ENCODE measurements at regions not wholly inside any gene's neighbourhood (a gene's known extent, or its start where the extent isn't known, plus 50 kb on each side); places are given as distances from the start of the nearest gene placed in this dataset.

DNA sequence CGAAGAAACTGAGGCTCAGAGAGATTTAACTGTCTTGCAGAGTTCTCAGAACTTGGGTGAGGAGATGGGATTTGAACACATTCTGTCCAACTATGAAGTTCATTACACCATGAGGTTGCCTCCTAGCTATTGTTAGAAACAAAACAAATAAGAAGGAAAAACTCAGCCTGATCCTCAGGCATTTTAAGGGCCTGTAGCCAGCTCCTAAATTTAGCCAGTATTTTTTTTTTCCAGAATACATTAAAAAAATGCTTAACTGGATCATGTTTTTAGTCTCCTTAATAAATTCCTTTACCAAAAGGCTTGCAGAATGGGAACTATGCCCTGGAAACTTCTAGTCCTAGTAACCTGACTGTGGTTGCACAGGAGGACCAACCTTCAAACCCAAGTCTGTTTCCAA is 212.0 kb downstream of the CSNK2A3 start:
- H3K4me3 ChIP-seq (ENCODE audit: low read depth, poor library complexity, severe bottlenecking): no peak overlapping the region
- 57% methylated on average over 1 of the region's 1 CpG for WGBS, 2 donors
- DNase-seq (ENCODE audit: low spot score in 2 of 2): no peak
- intact Hi-C loops (cut with DNase I; ENCODE audit: low total_unique reads): no loop called here
- TF ChIP-seq, protein P1, sequence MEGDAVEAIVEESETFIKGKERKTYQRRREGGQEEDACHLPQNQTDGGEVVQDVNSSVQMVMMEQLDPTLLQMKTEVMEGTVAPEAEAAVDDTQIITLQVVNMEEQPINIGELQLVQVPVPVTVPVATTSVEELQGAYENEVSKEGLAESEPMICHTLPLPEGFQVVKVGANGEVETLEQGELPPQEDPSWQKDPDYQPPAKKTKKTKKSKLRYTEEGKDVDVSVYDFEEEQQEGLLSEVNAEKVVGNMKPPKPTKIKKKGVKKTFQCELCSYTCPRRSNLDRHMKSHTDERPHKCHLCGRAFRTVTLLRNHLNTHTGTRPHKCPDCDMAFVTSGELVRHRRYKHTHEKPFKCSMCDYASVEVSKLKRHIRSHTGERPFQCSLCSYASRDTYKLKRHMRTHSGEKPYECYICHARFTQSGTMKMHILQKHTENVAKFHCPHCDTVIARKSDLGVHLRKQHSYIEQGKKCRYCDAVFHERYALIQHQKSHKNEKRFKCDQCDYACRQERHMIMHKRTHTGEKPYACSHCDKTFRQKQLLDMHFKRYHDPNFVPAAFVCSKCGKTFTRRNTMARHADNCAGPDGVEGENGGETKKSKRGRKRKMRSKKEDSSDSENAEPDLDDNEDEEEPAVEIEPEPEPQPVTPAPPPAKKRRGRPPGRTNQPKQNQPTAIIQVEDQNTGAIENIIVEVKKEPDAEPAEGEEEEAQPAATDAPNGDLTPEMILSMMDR (IDR thresholded peaks at IDR 0.05): no peak
- no peak for TF ChIP-seq POLR2A (IDR thresholded peaks at IDR 0.05)

DNA sequence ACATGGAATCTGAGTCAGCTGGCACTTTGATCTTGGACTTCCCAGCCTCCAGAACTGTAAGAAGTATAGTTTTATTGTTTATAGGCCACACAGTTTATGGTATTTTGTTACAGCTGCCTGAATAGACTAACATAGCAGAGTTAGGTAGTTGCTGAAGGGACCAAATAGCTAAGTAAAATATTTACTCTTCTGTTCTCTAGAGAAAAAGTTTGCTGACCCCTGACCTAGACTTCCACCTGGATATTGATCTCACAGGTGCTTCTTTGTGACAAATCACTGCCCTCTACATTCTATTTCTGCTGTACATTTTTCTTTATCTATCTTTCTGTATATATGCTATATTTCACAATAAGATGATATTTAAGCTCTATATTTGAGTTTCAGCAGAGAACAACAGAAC is 212.5 kb downstream of the CSNK2A3 start:
- intact Hi-C loops (cut with DNase I; ENCODE audit: low total_unique reads): no loop called here
- H3K4me3 ChIP-seq (ENCODE audit: low read depth, poor library complexity, severe bottlenecking): no peak overlapping the region
- DNase-seq (ENCODE audit: low spot score in 2 of 2): no peak
- TF ChIP-seq, protein P1 (IDR thresholded peaks at IDR 0.05): no peak
- no peak for TF ChIP-seq POLR2A (IDR thresholded peaks at IDR 0.05)

DNA sequence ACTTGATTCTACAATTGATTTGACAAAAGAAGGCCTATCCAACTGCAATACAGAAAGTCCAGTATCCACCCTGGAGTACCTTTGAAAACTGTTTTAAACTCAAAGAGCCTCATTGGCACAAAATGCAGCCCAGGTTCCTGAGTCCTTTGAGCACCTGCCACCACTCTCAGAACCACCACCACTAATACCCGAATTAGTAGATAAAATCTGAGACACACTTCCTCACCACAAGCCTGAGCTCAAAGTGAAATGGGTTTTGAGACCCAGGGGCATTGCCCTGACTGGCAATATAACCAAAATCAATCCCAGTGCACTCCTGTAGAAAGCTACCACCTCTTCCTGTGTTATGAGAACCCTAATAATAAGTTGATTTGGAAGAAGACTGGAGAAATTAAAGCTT is 215.7 kb downstream of the CSNK2A3 start:
- 60 to 73% methylated on average over 1 of the region's 1 CpG for WGBS, 2 donors
- intact Hi-C loops (cut with DNase I; ENCODE audit: low total_unique reads): no loop called here
- TF ChIP-seq POLR2A (IDR thresholded peaks at IDR 0.05): no peak
- TF ChIP-seq, protein P1 (IDR thresholded peaks at IDR 0.05): no peak
- no peak overlapping the region for H3K4me3 ChIP-seq (ENCODE audit: low read depth, poor library complexity, severe bottlenecking)
- DNase-seq (ENCODE audit: low spot score in 2 of 2): no peak

DNA sequence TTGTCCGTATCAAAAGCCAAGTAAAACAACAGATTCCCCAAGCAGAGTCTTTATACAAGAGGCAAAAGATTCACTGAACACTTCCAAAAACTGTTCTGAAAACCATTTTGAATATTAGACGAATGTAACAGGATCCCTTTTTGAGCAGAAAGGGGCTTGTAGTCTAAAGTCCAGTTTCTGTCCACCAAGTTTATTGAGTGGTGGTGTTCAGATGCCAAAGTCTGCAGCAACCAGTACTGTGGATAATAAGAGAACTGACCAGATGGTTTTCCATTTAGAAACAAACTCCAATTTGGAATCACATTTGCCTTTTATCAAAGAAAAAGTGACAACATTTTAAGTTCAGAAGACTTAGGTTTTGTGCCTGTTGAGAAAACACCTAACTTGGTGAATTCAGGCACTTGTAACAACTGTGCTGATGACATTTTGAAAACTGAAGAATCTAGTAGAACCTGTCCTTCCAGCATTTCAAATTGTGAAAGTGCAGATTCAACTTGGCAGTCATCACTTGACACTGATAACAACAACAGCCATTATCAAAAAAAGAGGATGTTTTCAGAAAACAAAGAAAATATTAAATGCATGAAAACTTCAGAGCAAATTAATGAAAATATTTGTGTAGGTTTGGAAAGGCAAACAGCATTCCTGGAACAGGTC is 217.1 kb downstream of the CSNK2A3 start:
- H3K4me3 ChIP-seq (ENCODE audit: low read depth, poor library complexity, severe bottlenecking): no peak overlapping the region
- TF ChIP-seq, protein P1 (IDR thresholded peaks at IDR 0.05): no peak
- no peak for TF ChIP-seq POLR2A (IDR thresholded peaks at IDR 0.05)
- intact Hi-C loops (cut with DNase I; ENCODE audit: low total_unique reads): no loop called here
- 44 to 45% methylated on average over 2 of the region's 2 CpGs for WGBS, 2 donors
- DNase-seq (ENCODE audit: low spot score in 2 of 2): no peak

- TF ChIP-seq, protein P1 (IDR thresholded peaks at IDR 0.05): no peak
- TF ChIP-seq POLR2A (IDR thresholded peaks at IDR 0.05): no peak
- H3K4me3 ChIP-seq (ENCODE audit: low read depth, poor library complexity, severe bottlenecking): no peak overlapping the region
- WGBS, 2 donors: 100% methylated on average over 1 of the region's 1 CpG
- intact Hi-C loops (cut with DNase I; ENCODE audit: low total_unique reads): no loop called here
- DNase-seq (ENCODE audit: low spot score in 2 of 2): no peak
These were observed 223.9 kb downstream of the CSNK2A3 start for GRCh38 chr11:11129118-11129517.

- no peak for TF ChIP-seq POLR2A (IDR thresholded peaks at IDR 0.05)
- TF ChIP-seq, protein P1 (IDR thresholded peaks at IDR 0.05): no peak
- intact Hi-C loops (cut with DNase I; ENCODE audit: low total_unique reads): no loop called here
- DNase-seq (ENCODE audit: low spot score in 2 of 2): no peak
- H3K4me3 ChIP-seq (ENCODE audit: low read depth, poor library complexity, severe bottlenecking): no peak overlapping the region
- 77 to 85% methylated on average over 2 of the region's 2 CpGs for WGBS, 2 donors
These were observed 227.4 kb downstream of the CSNK2A3 start for GRCh38 chr11:11125618-11126017.
